H1 (cell line): ENCODE measurements at regions not wholly inside any gene's neighbourhood (a gene's known extent, or its start where the extent isn't known, plus 50 kb on each side); places are given as distances from the start of the nearest gene placed in this dataset.

Experiments
- CTCF ChIA-PET: fragments of 300-600 bp; sonication (Branson Sonifier 250); formaldehyde crosslinking; loops from one replicate; lab custom pipeline; 2021; ENCODE audit not compliant: partially characterized antibody; lab: Charles Lee
- POLR2A ChIA-PET: fragments of 300-600 bp; sonication (Branson Sonifier 250); formaldehyde crosslinking; loops from one replicate; lab custom pipeline; 2021; ENCODE audit warnings: inconsistent platforms; ENCODE audit not compliant: partially characterized antibody; lab: Charles Lee
- DNase-seq, 2 experiments: peaks; one replicate each; pipeline versions ENCODE4 v3.0.0 to v3.0.0-alpha.2; 2010 to 2022; ENCODE audit warnings: low spot score in 2 of 2, low read depth in 1 of 2, mixed read lengths in 1 of 2
- FAIRE-seq: peaks from 2 replicates; lab custom pipeline; 2011; peaks lifted over from hg19 to GRCh38; lab: Jason Lieb, UNC
- H2AFZ ChIP-seq: 2 replicates; pipeline ENCODE4 v1.8.1; 2012; ENCODE audit warnings: low read length, inconsistent platforms
- H2AK5ac ChIP-seq: 2 replicates; pipeline ENCODE4 v1.6.1; 2013; ENCODE audit warnings: low read depth, low read length
- H2BK120ac ChIP-seq: replicated peaks from 2 replicates; pipeline ENCODE3; 2013; ENCODE audit warnings: low read depth, low read length, inconsistent platforms
- H2BK12ac ChIP-seq: 2 replicates; pipeline ENCODE4 v1.6.1; 2013; ENCODE audit warnings: low read depth, low read length
- H2BK15ac ChIP-seq: 2 replicates; pipeline ENCODE4 v1.6.1; 2013; ENCODE audit warnings: low read length
- H2BK20ac ChIP-seq: 2 replicates; pipeline ENCODE4 v1.6.1; 2013; ENCODE audit warnings: low read length
- H2BK5ac ChIP-seq: 2 replicates; pipeline ENCODE4 v1.6.1; 2013; ENCODE audit warnings: low read depth, low read length
- H3K14ac ChIP-seq: 2 replicates; pipeline ENCODE4 v1.6.1; 2013; ENCODE audit warnings: inconsistent platforms; ENCODE audit not compliant: insufficient read length
- H3K18ac ChIP-seq: 2 replicates; pipeline ENCODE4 v1.6.1; 2013; ENCODE audit warnings: low read length; ENCODE audit errors: extremely low read depth
- H3K23ac ChIP-seq: 2 replicates; pipeline ENCODE4 v1.6.1; 2013; ENCODE audit warnings: inconsistent platforms; ENCODE audit not compliant: insufficient read length
- H3K23me2 ChIP-seq: 2 replicates; pipeline ENCODE4 v1.6.1; 2013; ENCODE audit warnings: low read depth, low read length
- H3K27ac ChIP-seq: 2 replicates; pipeline ENCODE4 v1.6.1; 2011; ENCODE audit warnings: low read depth, low read length, inconsistent platforms
- H3K27me3 ChIP-seq, 4 experiments: replicated peaks in 1 of 4; 1 replicate in 1 of 4; 2 replicates in 3 of 4; pipeline versions ENCODE4 v1.6.1 to v1.8.1; 2011 to 2013; ENCODE audit warnings: low read length in 3 of 4, mild to moderate bottlenecking in 3 of 4, inconsistent platforms in 2 of 4, mixed read lengths in 2 of 4, moderate library complexity in 1 of 4; ENCODE audit not compliant: control insufficient read depth in 3 of 4, insufficient read depth in 3 of 4; ENCODE audit errors: extremely low read depth in 1 of 4
- H3K36me3 ChIP-seq, 4 experiments: 2 replicates each; pipeline versions ENCODE4 v1.6.1 to v1.8.1; 2011 to 2013; ENCODE audit warnings: mild to moderate bottlenecking in 4 of 4, low read length in 3 of 4, moderate library complexity in 2 of 4, control low read depth in 1 of 4, inconsistent platforms in 1 of 4; ENCODE audit not compliant: insufficient read depth in 4 of 4, control insufficient read depth in 2 of 4
- H3K4ac ChIP-seq: replicated peaks from 2 replicates; pipeline ENCODE3; 2013; ENCODE audit warnings: low read length, low read depth, mixed read lengths, inconsistent platforms; ENCODE audit not compliant: insufficient read length
- H3K4me1 ChIP-seq, 4 experiments: replicated peaks in 1 of 4; 1 replicate in 1 of 4; 2 replicates in 3 of 4; pipeline versions ENCODE4 v1.6.1 to v1.8.1; 2011 to 2013; ENCODE audit warnings: low read length in 3 of 4, inconsistent platforms in 2 of 4, mixed read lengths in 1 of 4; ENCODE audit not compliant: insufficient read depth in 4 of 4, control insufficient read depth in 3 of 4
- H3K4me2 ChIP-seq, 2 experiments: 2 replicates each; pipeline versions ENCODE4 v1.6.1 to v1.8.1; 2011 to 2013; ENCODE audit warnings: low read depth in 2 of 2, low read length in 2 of 2, control low read depth in 1 of 2, inconsistent platforms in 1 of 2, mild to moderate bottlenecking in 1 of 2; ENCODE audit not compliant: insufficient read depth in 1 of 2
- H3K4me3 ChIP-seq, 4 experiments: fragments of 200-600, 300-600 bp in 1 of 4; sonication (generic), shearing (Covaris generic), sonication (Bioruptor Twin) in 1 of 4; 2 replicates each; pipeline versions ENCODE4 v1.5.1 to v1.8.1; 2011 to 2016; ENCODE audit warnings: low read length in 4 of 4, low read depth in 3 of 4, control low read depth in 2 of 4, inconsistent platforms in 2 of 4, mild to moderate bottlenecking in 2 of 4, mixed read lengths in 1 of 4, moderate library complexity in 1 of 4; ENCODE audit not compliant: insufficient read depth in 2 of 4; ENCODE audit errors: extremely low read depth in 1 of 4
- H3K56ac ChIP-seq: replicated peaks from 2 replicates; pipeline ENCODE3; 2013; ENCODE audit warnings: low read depth, mild to moderate bottlenecking, mixed read lengths, low read length, inconsistent platforms; ENCODE audit not compliant: insufficient read length
- H3K79me1 ChIP-seq: 2 replicates; pipeline ENCODE4 v1.6.1; 2013; ENCODE audit warnings: low read depth, low read length, control low read depth
- H3K79me2 ChIP-seq, 2 experiments: 2 replicates each; pipeline versions ENCODE4 v1.6.1 to v1.8.1; 2012 to 2013; ENCODE audit warnings: low read length in 2 of 2, mild to moderate bottlenecking in 2 of 2, inconsistent platforms in 1 of 2; ENCODE audit not compliant: insufficient read depth in 2 of 2, control insufficient read depth in 1 of 2
- H3K9ac ChIP-seq, 4 experiments: replicated peaks in 1 of 4; 1 replicate in 1 of 4; 2 replicates in 3 of 4; pipeline versions ENCODE4 v1.6.1 to v1.8.1; 2011 to 2013; ENCODE audit warnings: low read depth in 3 of 4, low read length in 3 of 4, control low read depth in 2 of 4, mild to moderate bottlenecking in 2 of 4, moderate library complexity in 2 of 4, inconsistent platforms in 1 of 4; ENCODE audit errors: extremely low read depth in 1 of 4
- H3K9me3 ChIP-seq, 2 experiments: 2 replicates each; pipeline versions ENCODE4 v1.6.1 to v1.8.1; 2012 to 2013; ENCODE audit warnings: mild to moderate bottlenecking in 2 of 2, moderate library complexity in 2 of 2, control low read depth in 1 of 2, inconsistent platforms in 1 of 2, low read depth in 1 of 2, low read length in 1 of 2, mixed read lengths in 1 of 2; ENCODE audit not compliant: insufficient read depth in 2 of 2
- H4K20me1 ChIP-seq, 2 experiments: replicated peaks in 1 of 2; 2 replicates each; pipeline versions ENCODE3 to v1.8.1; 2011 to 2013; ENCODE audit warnings: inconsistent platforms in 2 of 2, low read length in 2 of 2, mild to moderate bottlenecking in 1 of 2; ENCODE audit not compliant: insufficient read depth in 2 of 2, control insufficient read depth in 1 of 2
- H4K5ac ChIP-seq: 2 replicates; pipeline ENCODE4 v1.6.1; 2013; ENCODE audit warnings: low read length, low read depth, mixed read lengths, inconsistent platforms; ENCODE audit not compliant: insufficient read length
- H4K8ac ChIP-seq: 2 replicates; pipeline ENCODE4 v1.8.0; 2013; ENCODE audit warnings: mild to moderate bottlenecking, moderate library complexity, low read length, inconsistent platforms; ENCODE audit not compliant: insufficient read depth; ENCODE audit errors: extremely low read depth
- H4K91ac ChIP-seq: replicated peaks from 2 replicates; pipeline ENCODE3; 2013; ENCODE audit warnings: low read length, mixed read lengths, inconsistent platforms; ENCODE audit not compliant: insufficient read length
- ATF2 ChIP-seq: IDR thresholded peaks from 2 replicates; pipeline ENCODE4 v1.6.1; 2012; ENCODE audit warnings: low read length, inconsistent platforms
- ATF3 ChIP-seq: IDR thresholded peaks from 2 replicates; pipeline ENCODE4 v1.6.1; 2011; ENCODE audit warnings: low read depth, mild to moderate bottlenecking, low read length; ENCODE audit not compliant: insufficient read depth
- WGBS, 2 experiments: shearing (Covaris generic) in 1 of 2; methylation state at CpG; one replicate each; pipeline versions ENCODE4 v1.1.6 to v1.1.7; 2013 to 2015; ENCODE audit warnings: low lambda C conversion rate in 2 of 2, mixed read lengths in 2 of 2, inconsistent platforms in 1 of 2, low coverage in 1 of 2, missing lambda C conversion rate in 1 of 2; ENCODE audit not compliant: insufficient replicate concordance in 2 of 2, insufficient coverage in 1 of 2, insufficient read length in 1 of 2; ENCODE audit errors: extremely low coverage in 1 of 2, missing lambda C conversion rate in 1 of 2; 5-methylcytosine and 5-hydroxymethylcytosine counted together

- TF ChIP-seq ATF3 (no peak), ATF2 (no peak)
- ChIA-PET CTCF (no interaction called here), POLR2A (no interaction called here)
- FAIRE-seq (no peak), DNase-seq (no peak)
- H2BK120ac ChIP-seq = no peak overlapping the region
- no peak overlapping the region for H2BK15ac ChIP-seq
- no peaks in the 10 kb centered on the region; a peak in 1 of 8 replicates for H3K36me3 ChIP-seq
- no peaks in the 10 kb centered on the region for H4K20me1 ChIP-seq
- no peaks in the 10 kb centered on the region for H3K79me1 ChIP-seq
- H3K27me3 ChIP-seq = no peaks in the 10 kb centered on the region
- no peak overlapping the region for H4K8ac ChIP-seq
- no peak overlapping the region for H3K4me3 ChIP-seq
- H2BK20ac ChIP-seq = no peak overlapping the region
- no peak overlapping the region for H3K18ac ChIP-seq
- H3K23me2 ChIP-seq = no peaks in the 10 kb centered on the region
- no peak overlapping the region for H4K5ac ChIP-seq
- H3K79me2 ChIP-seq = no peaks in the 10 kb centered on the region
- no peak overlapping the region for H3K4ac ChIP-seq
- no peak overlapping the region for H2AFZ ChIP-seq
- H3K9ac ChIP-seq = no peak overlapping the region
- H2BK5ac ChIP-seq = no peak overlapping the region
- no peak overlapping the region for H2AK5ac ChIP-seq
- H3K4me2 ChIP-seq = no peak overlapping the region
- H3K23ac ChIP-seq = no peak overlapping the region
- H2BK12ac ChIP-seq = no peak overlapping the region
- no peak overlapping the region for H4K91ac ChIP-seq
- no peaks in the 10 kb centered on the region for H3K4me1 ChIP-seq
- no peak overlapping the region for H3K14ac ChIP-seq
- no peak overlapping the region for H3K27ac ChIP-seq
- 50% methylated on average over 2 of the region's 2 CpGs; no CpG with 5 or more reads in 1 of the 2 experiments for WGBS, 2 experiments
- no peak overlapping the region for H3K56ac ChIP-seq
- H3K9me3 ChIP-seq = 0 out of 4 replicates have a peak, but pooled peaks cover 0 to 2% of the 10 kb centered on the region in 2 experiments
Measured at GRCh38 chrX:122972604-122973003, 211.5 kb upstream of the GRIA3 start.
